Retinal pigment epithelial cell (primary cell): ENCODE measurements at regions not wholly inside any gene's neighbourhood (a gene's known extent, or its start where the extent isn't known, plus 50 kb on each side); places are given as distances from the start of the nearest gene placed in this dataset.

Experiments
- DNase-seq: peaks from one replicate; pipeline ENCODE4 v3.0.0-alpha.2; 2010; ENCODE audit warnings: low read depth
- H3K4me3 ChIP-seq: 2 replicates; pipeline ENCODE4 v1.5.1; 2011; ENCODE audit warnings: mild to moderate bottlenecking, low read length, control low read depth, moderate library complexity
- CTCF ChIP-seq: conservative IDR thresholded peaks from 2 replicates; pipeline ENCODE4 v1.5.1; 2011; ENCODE audit warnings: low read depth, low read length, control low read depth, inconsistent platforms

GRCh38 chr3:98962951-98963350 is 61.5 kb upstream of the DCBLD2 start:
- no peak for TF ChIP-seq CTCF
- H3K4me3 ChIP-seq = no peak overlapping the region

GRCh38 chr3:98962189-98962930 is 60.9 kb upstream of the DCBLD2 start:
- H3K4me3 ChIP-seq = peak overlapping the region; percentile 9
- TF ChIP-seq CTCF = no peak
- peak; percentile 67 for DNase-seq

More at GRCh38 chr3:98962951-98963350, 61.5 kb upstream of the DCBLD2 start:
- DNase-seq = no peak

- peak overlapping the region; percentile 9 for H3K4me3 ChIP-seq
- no peak for TF ChIP-seq CTCF
Measured at GRCh38 chr3:98961161-98962155, 60.0 kb upstream of the DCBLD2 start.

GRCh38 chr3:98957681-98958080 is 56.2 kb upstream of the DCBLD2 start:
- H3K4me3 ChIP-seq = no peak overlapping the region
- no peak for DNase-seq
- no peak for TF ChIP-seq CTCF

More at GRCh38 chr3:98961161-98962155, 60.0 kb upstream of the DCBLD2 start:
- peak; percentile 55 for DNase-seq

- no peak for TF ChIP-seq CTCF
- DNase-seq = no peak
- H3K4me3 ChIP-seq = no peak overlapping the region
Measured at GRCh38 chr3:98956008-98956407, 54.5 kb upstream of the DCBLD2 start.

- DNase-seq = no peak
- no peak for TF ChIP-seq CTCF
- H3K4me3 ChIP-seq = peak overlapping the region; percentile 39
Measured at GRCh38 chr3:98954791-98955604, 53.5 kb upstream of the DCBLD2 start.
